ENCODE measurements at regions not wholly inside any gene's neighbourhood (a gene's known extent, or its start where the extent isn't known, plus 50 kb on each side); places are given as distances from the start of the nearest gene placed in this dataset.

- Histone ChIP-seq H3K4me2 (ENCODE audit: control insufficient read depth, extremely low read depth, insufficient read depth, low read depth, low read length) (no peak overlapping the region), H3K27ac (ENCODE audit: control insufficient read depth, insufficient read depth, low read length) (no peak overlapping the region), H3K4me3 (ENCODE audit: control insufficient read depth in 2 of 3, extremely low read depth in 1 of 3, insufficient read depth in 2 of 3, low read depth in 1 of 3, low read length in 3 of 3) (no peak overlapping the region), H3K36me3 (ENCODE audit: control insufficient read depth in 2 of 2, extremely low read depth in 1 of 2, insufficient read depth in 2 of 2, low read length in 2 of 2) (no peaks in the 10 kb centered on the region), H3K4me1 (ENCODE audit: control insufficient read depth, extremely low read depth, insufficient read depth, low read length) (no peaks in the 10 kb centered on the region), H3K9me1 (ENCODE audit: control insufficient read depth, extremely low read depth, insufficient read depth, low read length) (no peaks in the 10 kb centered on the region), H2AFZ (ENCODE audit: control insufficient read depth, low read length) (no peak overlapping the region), H3K27me3 (ENCODE audit: control insufficient read depth, extremely low read depth, insufficient read depth, low read length) (no peaks in the 10 kb centered on the region), H3K79me2 (ENCODE audit: control insufficient read depth, insufficient read depth, low read length) (no peaks in the 10 kb centered on the region), H4K20me1 (ENCODE audit: control insufficient read depth, extremely low read depth, insufficient read depth, low read length) (no peaks in the 10 kb centered on the region), H3K9me3 (ENCODE audit: control insufficient read depth, low read depth, low read length) (no peaks in the 10 kb centered on the region), H3K9ac (ENCODE audit: control insufficient read depth, extremely low read depth, insufficient read depth, low read length) (no peak overlapping the region)
- TF ChIP-seq EZH2 (IDR thresholded peaks at IDR 0.05; ENCODE audit: low read length) (no peak), CTCF (optimal IDR thresholded peaks at IDR 0.05 in 1 of 3, IDR thresholded peaks at IDR 0.05 in 1 of 3, conservative IDR thresholded peaks at IDR 0.05 in 1 of 3; ENCODE audit: extremely low read depth in 1 of 3, insufficient read depth in 2 of 3, low read length in 3 of 3) (no peak)
- no peak for DNase-seq (ENCODE audit: low read depth, low spot score)
- FAIRE-seq: no peak
- dilution Hi-C loops (cut with MboI; ENCODE audit: extremely low pct_ligation_motif_present, low sequenced_read_pairs): no loop called here
These were observed 212.3 kb downstream of the TRIM36 start for GRCh38 chr5:114957384-114957783.

- Histone ChIP-seq H3K27ac (ENCODE audit: control insufficient read depth, insufficient read depth, low read length) (no peak overlapping the region), H3K4me1 (ENCODE audit: control insufficient read depth, extremely low read depth, insufficient read depth, low read length) (no peaks in the 10 kb centered on the region), H3K4me2 (ENCODE audit: control insufficient read depth, extremely low read depth, insufficient read depth, low read depth, low read length) (no peak overlapping the region), H3K27me3 (ENCODE audit: control insufficient read depth, extremely low read depth, insufficient read depth, low read length) (no peaks in the 10 kb centered on the region), H4K20me1 (ENCODE audit: control insufficient read depth, extremely low read depth, insufficient read depth, low read length) (no peaks in the 10 kb centered on the region), H3K9me1 (ENCODE audit: control insufficient read depth, extremely low read depth, insufficient read depth, low read length) (no peaks in the 10 kb centered on the region), H3K36me3 (ENCODE audit: control insufficient read depth in 2 of 2, extremely low read depth in 1 of 2, insufficient read depth in 2 of 2, low read length in 2 of 2) (no peaks in the 10 kb centered on the region), H2AFZ (ENCODE audit: control insufficient read depth, low read length) (no peak overlapping the region), H3K9me3 (ENCODE audit: control insufficient read depth, low read depth, low read length) (no peaks in the 10 kb centered on the region), H3K9ac (ENCODE audit: control insufficient read depth, extremely low read depth, insufficient read depth, low read length) (no peak overlapping the region), H3K4me3 (ENCODE audit: control insufficient read depth in 2 of 3, extremely low read depth in 1 of 3, insufficient read depth in 2 of 3, low read depth in 1 of 3, low read length in 3 of 3) (no peak overlapping the region), H3K79me2 (ENCODE audit: control insufficient read depth, insufficient read depth, low read length) (no peaks in the 10 kb centered on the region)
- TF ChIP-seq EZH2 (IDR thresholded peaks at IDR 0.05; ENCODE audit: low read length) (no peak), CTCF (optimal IDR thresholded peaks at IDR 0.05 in 1 of 3, IDR thresholded peaks at IDR 0.05 in 1 of 3, conservative IDR thresholded peaks at IDR 0.05 in 1 of 3; ENCODE audit: extremely low read depth in 1 of 3, insufficient read depth in 2 of 3, low read length in 3 of 3) (no peak)
- no peak for FAIRE-seq
- dilution Hi-C loops (cut with MboI; ENCODE audit: extremely low pct_ligation_motif_present, low sequenced_read_pairs): no loop called here
- DNase-seq (ENCODE audit: low read depth, low spot score): no peak
These were observed 216.1 kb downstream of the TRIM36 start for GRCh38 chr5:114953565-114953964.
